ENCODE measurements at regions not wholly inside any gene's neighbourhood (a gene's known extent, or its start where the extent isn't known, plus 50 kb on each side); places are given as distances from the start of the nearest gene placed in this dataset.

DNA sequence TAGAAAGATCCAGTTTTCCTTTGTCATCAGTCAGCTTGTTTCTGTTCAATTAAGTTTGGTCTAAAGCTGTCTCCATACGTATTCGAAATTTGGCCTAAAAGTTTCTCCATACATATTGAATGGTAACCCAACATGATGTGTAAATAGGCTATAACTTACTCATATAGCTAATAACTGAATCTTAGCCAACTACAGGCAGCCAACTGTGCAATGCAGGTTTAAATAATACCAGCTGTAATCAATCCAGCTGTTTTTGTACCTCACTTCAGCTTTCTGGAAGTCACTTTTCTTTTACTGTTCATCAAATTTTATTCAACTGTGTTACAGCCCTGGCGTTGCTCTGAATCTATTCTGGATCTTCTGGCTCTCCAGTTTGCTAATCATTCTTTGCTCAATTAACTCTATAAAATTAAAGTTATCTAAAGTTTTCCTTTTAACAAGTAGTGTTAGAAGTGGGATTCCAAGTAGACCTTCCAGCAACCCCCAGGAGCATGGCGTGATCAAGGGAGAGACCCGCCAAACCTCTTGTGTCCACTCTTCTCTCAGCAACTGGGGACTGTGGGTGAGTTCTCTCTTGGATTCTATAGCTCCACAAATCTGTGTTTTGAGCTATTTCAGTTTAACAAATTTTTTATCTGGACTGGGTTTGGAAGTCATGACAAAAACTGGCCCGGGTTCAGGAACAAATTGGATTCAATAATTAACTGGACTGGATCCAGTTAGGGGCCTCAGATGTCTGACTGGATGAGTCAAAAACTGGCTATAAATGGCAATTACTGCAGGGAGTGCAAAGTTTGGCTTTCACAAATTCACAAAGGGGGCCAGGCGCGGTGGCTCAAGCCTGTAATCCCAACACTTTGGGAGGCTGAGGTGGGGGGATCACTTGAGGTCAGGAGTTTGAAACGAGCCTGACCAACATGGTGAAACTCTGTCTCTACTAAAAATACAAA, 329.7 kb upstream of the ST6GAL2 start:
- no peak for DNase-seq (ENCODE audit: low spot score)

DNA sequence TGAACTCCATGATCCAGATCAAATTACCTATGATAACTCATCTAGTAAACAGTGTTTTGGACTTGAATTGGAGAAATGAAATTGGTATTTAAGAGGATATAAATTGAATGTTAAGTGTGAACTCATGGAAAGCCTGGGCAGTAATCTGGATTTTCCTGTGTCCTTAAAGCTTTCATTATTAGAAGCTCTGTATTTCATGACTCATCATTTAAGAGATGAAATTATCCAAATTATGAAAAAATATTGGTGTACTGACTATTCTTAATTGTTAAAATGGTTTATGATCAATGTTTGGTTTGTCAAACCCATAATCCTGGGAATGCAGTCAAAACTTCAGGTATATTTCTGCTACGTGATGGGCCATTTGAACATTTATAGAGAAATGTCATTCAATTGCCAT, 332.2 kb upstream of the ST6GAL2 start:
- DNase-seq (ENCODE audit: low spot score), result no peak

DNA sequence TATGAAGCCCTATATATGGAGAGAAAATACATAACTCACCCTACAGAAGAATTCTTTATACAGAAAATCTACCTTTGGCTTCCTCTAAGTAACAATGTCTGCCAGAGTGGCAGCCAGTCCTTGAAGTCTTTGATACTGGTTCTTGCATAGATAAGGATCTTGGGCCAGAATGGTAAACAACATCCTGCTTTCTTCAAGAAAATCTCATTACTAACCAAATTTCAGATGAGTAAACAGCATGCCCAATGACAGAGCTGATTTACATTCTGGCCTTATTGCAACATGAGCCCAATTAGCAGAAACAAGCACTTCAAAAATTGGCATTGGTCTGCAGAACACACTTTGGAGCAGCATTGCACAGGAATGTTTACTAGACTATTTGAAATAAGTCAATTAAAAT, 336.5 kb upstream of the ST6GAL2 start:
- no peak for DNase-seq (ENCODE audit: low spot score)

DNA sequence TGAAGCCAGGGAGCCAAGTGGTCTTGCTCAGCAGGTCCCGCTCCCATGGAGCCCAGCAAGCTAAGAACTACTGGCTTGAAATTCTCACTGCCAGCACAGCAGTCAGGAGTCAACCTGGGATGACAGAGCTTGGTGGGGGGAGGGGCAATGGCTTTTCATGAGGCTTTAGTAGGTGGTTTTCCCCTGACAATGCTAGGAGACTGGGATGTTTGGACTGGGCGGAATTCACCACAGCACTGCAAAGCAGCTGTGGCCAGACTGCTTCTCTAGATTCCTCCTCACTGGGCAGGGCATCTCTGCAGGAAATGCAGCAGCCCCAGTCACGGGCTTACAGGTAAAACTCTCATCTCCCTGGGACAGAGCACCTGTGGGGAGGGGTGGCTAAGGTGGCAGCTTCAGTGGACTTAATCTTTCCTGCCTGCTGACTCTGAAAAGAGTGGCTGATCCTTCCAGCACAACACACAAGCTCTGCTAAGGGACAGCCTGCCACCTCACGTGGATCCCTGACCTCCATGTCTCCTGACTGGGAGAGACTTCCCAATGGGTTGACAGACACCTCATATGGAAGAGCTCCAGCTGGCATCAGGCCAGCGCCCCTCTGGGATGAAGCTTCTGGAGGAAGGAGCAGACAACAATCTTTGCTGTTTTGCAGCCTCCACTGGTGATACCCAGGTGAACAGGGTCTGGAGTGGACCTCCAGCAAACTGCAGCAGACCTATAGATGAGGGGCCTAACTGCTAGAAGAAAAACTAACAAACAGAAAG, 349.7 kb upstream of the ST6GAL2 start:
- no peak for DNase-seq (ENCODE audit: low spot score)

DNA sequence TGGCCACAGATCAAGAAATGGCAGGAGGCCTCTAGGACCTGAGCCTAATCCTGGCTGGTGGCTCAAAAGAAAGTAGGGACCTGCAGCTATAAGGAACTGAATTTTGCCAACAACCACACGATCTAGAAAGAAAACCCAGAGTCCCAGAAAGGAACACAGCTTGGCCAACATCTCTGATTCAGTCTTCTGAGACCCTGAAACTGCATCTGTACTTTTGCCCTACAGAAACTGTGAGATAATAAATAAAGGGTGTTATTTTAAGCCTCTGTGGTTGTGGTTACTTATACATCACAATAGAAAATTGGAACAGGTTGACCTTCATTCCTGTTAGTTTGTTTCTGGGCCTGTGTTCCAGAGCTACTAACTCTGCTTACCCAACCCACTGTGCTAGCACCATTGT, 356.8 kb upstream of the ST6GAL2 start:
- no peak for DNase-seq (ENCODE audit: low spot score)

DNA sequence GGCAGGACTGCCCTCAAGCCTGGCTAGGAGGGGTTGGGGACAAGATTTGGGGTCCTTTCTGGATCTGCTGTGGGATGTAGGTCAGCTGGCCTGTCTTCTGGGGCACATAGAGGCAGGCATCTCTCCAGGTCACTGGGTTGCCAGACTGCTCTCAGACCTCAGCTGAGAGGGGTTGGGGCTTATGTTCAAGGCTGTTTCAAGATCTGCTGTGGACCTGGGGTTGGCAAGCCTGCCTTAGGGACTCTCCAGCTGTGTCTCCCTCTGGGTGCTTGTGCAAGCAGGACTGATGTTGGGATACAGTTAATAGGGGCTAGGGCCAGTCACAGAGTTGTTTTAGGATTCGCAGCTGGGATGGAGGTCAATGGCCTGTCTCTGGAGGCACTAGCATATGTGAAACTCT, 363.0 kb upstream of the ST6GAL2 start:
- no peak for DNase-seq (ENCODE audit: low spot score)

DNA sequence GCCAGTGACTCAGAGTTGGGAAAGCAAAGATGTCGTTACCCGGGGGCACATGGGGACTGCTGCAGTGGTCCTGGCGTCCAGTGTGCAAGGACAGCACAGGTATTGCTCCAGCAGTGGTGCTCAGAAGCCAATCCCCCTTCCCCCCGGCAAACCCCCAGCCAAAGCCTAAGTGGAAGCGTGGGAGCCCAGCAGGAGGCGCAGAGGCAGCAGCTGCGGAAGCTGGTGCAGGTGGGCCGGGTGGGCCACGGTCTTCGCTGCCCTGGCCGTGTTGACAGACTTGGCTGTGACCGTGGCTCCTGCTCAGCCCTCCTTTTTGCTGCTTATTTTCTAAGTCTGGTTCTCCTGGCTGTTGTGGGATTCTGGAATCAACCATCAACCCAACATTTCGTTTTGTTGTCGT, 369.8 kb upstream of the ST6GAL2 start:
- DNase-seq (ENCODE audit: low spot score), result no peak

DNA sequence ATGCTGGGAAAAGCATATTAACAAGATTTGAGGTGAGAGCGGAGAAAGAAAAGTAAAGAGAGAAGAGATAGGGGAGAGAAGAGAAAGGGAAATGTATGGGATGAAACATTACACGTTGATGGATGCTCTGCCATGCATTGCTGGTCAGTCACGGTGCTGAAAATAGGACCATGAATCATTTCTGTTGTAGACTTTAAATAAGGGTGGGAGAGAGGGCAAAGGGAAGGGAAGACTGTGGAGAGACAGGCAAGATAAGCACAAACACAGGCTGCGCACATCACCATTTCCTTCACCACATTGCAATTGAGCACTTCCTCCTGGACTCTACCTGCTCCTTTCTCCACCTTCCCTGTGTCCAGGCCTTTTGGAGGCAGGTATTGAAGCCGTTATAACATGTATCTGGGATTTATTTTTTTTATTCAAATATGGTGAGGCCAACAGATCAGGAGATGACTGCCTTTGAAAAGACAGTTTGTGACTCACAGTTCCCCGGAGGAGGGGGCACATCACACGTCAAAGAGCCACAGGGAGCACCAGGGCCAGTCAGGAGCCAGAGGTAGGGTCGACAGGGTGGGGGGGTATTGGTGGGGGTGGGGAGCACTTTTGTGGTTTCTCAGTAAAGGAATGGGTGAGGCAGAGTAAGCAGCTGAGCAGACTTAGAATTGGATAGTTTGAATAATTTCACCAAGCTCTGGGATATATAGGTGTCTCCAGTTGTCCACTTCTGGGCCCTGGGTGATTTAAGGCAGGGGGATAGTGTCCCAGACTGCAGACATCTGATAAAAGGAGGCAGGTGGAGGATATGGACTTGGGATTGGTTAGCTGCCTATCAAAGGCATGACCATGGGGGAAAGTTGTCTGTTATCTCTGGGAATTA, 372.8 kb upstream of the ST6GAL2 start:
- DNase-seq (ENCODE audit: low spot score), result no peak

DNA sequence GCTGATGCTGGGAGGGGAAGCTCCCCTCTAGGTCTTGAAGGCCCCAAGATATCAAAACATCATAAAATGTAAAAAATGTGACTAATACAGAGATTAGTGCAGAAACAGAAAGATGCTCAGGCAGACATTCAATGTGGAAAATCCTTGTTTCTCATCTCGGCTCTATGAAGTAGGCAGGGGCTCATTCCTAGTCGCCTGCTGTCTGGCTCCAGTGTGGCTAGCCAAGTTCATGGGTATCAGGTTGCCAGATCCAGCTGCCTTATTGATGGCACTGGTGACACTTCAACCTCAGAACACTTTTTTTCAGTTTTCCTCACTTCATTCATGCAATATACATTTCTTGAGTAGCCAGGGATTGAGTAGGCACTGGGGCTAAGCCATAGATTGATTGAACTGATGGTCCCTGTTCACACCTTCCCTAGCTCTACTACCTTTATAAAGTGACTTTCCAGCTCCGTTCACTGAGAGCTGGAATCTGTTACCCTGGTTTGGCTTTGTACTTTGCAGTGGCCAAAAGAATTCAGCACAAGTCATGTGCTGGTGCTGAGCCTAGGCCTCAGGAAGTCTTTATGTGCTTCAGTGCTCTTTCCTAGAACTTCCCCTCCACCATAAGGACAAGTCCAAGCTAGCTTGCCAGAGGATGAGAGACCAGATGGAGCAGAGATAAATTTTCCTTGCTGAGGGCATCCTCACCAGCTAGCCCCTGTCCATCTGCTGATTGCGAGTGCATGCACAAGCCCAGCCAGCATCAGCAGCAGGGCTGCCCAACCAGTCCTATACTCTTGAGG, 373.6 kb upstream of the ST6GAL2 start:
- DNase-seq (ENCODE audit: low spot score), result peak; percentile 24

DNA sequence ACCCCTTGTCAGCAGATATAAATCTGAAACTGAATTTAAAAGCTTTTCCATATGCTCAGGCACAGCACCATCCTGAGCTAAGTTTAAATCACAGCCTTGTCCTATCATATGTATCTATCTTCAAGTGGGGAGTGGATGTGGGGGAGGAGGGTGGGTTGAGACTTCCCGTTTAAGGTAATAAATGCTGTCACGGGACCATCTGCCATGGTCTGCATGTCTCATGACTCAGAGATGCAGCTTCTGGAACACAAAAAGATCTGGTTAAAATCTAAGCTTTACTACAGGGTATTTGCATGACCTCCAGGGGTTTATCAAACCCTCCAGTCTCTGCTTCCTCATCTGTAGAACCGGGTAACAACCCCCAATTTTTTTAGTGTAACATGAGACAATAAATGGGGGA, 377.7 kb upstream of the ST6GAL2 start:
- DNase-seq (ENCODE audit: low spot score), result no peak

DNA sequence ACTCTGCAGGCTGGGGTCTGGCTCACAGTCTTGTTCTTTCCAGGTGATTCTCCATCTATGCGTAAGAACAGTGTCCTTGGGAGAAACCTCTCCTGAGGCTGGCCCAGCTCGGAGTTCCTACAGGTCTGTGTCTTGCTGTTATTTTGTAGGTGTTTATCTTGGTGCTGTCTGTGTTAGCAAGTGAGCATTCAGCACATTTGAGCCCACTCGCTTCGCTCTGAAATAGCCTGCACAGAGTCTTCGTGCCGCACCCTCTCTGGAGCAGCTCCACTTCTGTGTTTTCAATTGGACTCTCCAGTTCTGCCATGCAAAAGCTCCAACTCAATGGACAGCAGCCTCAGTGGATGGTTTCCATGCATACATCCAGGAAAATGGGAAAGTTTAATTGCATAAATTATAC, 378.2 kb upstream of the ST6GAL2 start:
- no peak for DNase-seq (ENCODE audit: low spot score)

DNA sequence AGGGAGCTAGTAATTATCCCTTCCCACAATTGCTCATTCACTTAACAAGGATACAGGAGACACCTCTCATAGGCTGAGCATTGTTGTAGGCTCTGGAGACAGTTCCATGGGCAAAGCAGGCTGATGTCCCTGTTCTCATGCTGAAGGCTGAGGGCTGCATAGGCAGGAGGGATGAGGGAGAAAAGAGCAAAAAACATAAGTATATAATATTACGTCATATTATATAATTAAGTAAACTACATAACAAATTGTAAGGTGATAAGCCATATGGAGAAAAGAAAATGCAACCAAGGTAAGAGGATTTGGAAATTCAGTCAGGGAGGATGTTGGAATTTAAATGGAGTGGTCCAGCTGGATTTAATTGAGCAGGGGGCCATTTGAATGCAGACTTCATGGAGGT, 380.6 kb upstream of the ST6GAL2 start:
- no peak for DNase-seq (ENCODE audit: low spot score)

DNA sequence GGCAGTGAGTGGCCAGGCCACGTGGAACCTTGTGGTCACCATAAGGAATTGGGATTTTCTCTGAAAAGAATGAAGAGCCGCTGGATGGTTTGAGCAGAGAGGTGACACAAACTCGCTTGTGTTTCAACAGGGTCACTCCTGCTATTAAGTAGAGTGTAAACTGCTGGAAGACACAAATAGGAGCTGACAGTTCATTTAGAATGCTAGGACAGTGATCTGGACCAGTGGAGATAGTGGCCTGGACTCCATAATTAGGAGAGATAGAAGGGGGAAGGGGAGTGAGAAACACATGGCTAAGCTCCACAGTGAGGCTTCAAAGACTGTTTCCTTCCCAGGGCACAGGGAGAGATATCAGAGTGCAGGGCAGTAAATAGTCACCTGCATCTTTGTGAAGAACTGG, 381.1 kb upstream of the ST6GAL2 start:
- DNase-seq (ENCODE audit: low spot score), result no peak

DNA sequence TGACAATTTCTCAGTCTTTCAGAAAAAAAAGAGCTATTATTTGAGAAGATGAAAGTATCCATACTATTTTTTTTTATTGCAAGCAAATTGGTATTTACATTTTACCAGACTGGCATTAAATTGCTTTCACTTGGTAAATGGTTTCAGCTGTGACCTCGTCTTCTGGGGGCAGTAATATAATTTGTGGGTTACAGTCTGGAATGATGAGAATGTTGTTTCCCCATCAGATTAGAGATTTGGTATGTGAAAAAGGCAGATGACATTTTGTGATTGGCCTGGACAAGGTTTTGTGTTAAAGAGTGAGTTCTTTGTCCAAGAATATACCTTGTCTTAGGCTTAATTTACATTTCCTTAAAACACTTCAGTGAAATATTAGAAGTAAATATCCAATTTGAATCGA, 390.1 kb upstream of the ST6GAL2 start:
- no peak for DNase-seq (ENCODE audit: low spot score)

DNA sequence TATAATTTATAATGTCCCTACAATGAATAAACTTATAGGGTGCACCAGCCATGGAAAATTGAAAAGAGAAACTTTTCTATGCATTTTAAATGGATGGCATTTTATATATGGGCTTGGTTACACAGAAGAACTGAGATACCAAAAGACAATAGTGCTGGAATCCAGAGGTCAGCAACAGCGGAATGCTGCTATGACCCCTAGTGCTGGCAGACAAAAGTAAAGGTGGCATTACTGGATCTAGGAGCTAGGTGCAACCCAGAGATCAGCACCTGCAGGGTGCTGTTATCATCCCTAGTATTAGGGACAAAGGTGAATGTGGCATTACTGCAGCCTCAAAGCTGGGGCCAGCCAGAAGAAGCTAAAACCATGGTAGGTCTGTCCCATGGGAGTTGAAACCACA, 392.7 kb upstream of the ST6GAL2 start:
- DNase-seq (ENCODE audit: low spot score), result no peak

DNA sequence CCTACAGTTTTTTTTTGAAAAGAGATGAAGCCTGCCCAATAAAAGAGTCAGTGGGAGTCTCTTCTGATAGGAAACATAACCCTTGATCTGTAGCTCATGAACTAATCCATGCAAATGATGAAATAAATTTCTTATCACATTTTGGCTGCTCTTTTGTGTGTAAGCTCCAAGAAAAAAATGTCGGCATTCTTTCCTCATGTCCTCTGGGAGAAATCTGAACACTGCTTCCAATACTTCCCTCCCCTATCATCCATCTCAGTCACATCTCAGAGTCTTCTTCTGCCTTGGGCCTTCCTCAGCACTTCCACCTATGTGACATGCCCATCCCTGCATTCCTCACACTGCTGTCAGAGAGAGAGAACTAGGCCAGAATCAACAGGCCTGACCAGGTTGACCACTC, 395.7 kb upstream of the ST6GAL2 start:
- DNase-seq (ENCODE audit: low spot score), result peak; percentile 61

DNA sequence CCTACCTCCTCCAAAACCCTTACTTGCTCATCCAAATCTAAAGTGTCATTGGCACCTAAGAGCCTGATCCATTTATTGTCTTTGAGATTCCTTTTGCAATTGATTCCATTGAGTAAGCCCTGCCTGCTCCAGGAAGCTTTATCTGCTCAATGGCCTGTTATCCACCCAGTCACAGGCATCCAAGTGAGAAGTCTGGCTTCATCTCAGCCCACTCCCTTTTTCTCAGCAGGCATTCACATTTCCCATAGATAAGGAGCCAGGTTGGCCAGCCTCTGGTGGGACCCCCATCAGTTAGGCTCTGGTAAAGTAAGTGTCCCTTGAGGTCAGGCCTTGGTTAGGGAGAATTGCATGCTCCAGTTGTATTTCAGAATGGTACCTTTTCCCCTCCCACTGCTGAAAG, 396.2 kb upstream of the ST6GAL2 start:
- no peak for DNase-seq (ENCODE audit: low spot score)

DNA sequence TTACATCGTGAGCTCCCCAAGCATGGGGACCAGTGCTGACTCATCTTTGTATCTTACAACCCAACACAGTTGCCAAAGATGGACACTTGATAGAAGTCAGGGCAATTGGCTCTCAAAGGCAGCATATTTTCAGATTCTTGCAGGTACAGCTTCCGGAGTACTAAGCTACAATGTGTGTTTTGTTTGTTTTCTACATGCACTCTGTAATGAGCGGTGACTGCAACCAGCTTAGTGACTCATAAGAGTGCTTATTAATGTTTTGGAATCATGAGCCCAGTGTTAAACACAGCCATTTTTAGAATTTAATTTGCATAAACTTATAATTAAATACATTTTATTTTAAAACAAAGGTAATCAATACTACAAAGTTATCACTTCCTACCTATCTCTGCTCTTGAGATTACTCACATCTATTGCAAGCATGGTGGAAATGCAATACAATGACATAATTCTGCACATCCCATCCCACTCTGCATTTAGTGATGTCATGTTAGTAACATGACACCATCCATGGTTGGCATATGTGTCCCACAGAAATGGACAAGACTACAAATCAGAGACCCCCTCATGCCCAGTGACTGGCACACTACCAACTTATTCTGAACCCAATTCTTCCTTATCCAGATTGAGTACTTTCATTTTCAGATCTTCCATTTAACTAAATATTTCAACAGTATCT, 399.8 kb upstream of the ST6GAL2 start:
- DNase-seq (ENCODE audit: low spot score), result no peak

DNA sequence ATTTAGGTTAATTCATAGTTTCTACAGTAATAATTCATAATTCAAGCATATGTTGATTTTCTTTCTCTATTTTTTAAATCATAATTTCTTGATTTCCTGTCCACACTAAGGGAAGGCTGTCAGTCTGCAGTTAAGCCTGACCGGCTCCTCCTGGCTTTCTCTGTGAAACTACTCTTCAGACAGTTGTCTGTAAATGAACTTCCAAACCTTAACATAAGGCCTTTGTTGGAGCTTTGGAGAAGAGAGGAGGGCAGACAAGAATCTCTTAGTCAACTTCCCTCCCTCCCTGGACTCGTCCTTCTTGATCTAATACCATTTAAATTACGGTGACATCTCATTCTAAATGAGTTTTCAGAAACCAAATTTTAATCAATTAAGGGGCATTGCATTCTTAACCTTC, 404.1 kb upstream of the ST6GAL2 start:
- DNase-seq (ENCODE audit: low spot score), result no peak

DNA sequence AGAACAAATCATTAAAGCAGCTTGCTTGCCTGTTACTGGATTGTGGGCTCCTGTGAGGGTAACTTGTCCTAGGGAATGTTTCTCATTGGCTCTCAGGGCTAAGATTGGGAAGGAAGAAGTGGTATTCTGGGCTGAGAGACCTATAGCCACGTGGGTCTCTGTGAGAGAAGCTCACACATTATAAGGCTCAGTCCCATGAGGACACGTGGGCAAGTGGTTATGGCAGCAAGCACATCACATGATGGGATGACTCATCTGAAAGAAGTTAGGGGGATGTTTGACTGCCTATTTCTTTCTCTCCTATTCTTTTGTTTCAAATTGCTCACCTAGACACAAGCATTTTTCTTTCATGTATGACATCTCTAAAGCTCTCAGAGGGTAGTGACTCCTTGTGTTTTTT, 418.0 kb upstream of the ST6GAL2 start:
- DNase-seq (ENCODE audit: low spot score), result no peak

DNA sequence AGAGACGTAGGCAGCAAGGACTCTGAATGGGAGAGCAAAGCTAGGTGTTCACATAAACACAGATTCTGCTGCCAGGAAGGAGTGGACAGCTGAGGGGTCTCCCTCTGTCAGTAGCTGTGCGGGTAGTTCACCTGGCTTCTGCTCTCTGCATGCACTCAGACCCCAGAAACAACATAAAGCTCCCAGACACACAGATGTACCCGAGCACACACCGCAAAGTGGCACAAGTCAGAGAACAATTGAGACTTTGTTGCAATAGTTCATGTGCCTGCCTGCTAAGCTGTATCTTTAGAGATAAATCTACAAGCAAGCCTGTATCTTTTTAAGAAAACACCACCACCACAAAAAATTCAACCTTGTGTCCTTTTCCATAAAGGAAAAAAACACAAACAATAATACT, 420.0 kb upstream of the ST6GAL2 start:
- DNase-seq (ENCODE audit: low spot score), result no peak

Data from umbilical cord (tissue), 1 donor.